CD14-positive monocyte (primary cell): ENCODE measurements at regions not wholly inside any gene's neighbourhood (a gene's known extent, or its start where the extent isn't known, plus 50 kb on each side); places are given as distances from the start of the nearest gene placed in this dataset.

Experiments
- DNase-seq, 3 donors: peaks; one replicate each; pipeline ENCODE4 v3.0.0-alpha.2; 2011 to 2022
- H2AFZ ChIP-seq: 2 replicates; pipeline ENCODE4 v1.6.0; 2012; ENCODE audit warnings: mild to moderate bottlenecking, low read depth, low read length, inconsistent platforms; ENCODE audit not compliant: insufficient read depth, poor library complexity, severe bottlenecking
- H3K27ac ChIP-seq, 2 donors: 1 replicate in 1 of 2; 2 replicates in 1 of 2; pipeline ENCODE4 v1.5.1; 2012 to 2013; ENCODE audit warnings: low read length in 2 of 2, control low read depth in 1 of 2, inconsistent platforms in 1 of 2, low read depth in 1 of 2, mild to moderate bottlenecking in 1 of 2
- H3K27me3 ChIP-seq, 2 donors: one replicate each; pipeline versions ENCODE4 v1.6.0 to v1.6.1; 2011 to 2013; ENCODE audit warnings: low read length in 2 of 2; ENCODE audit not compliant: control insufficient read depth in 2 of 2, insufficient read depth in 2 of 2
- H3K36me3 ChIP-seq, 2 donors: replicated peaks in 1 of 2; 1 replicate in 1 of 2; 2 replicates in 1 of 2; pipeline versions ENCODE4 v1.5.1 to v1.6.1; 2012 to 2013; ENCODE audit warnings: low read length in 2 of 2, control low read depth in 1 of 2, inconsistent platforms in 1 of 2, mild to moderate bottlenecking in 1 of 2; ENCODE audit not compliant: insufficient read depth in 2 of 2, control insufficient read depth in 1 of 2
- H3K4me1 ChIP-seq, 2 donors: 1 replicate in 1 of 2; 2 replicates in 1 of 2; pipeline versions ENCODE4 v1.5.1 to v1.6.1; 2012 to 2013; ENCODE audit warnings: low read length in 2 of 2, control low read depth in 1 of 2, inconsistent platforms in 1 of 2, mild to moderate bottlenecking in 1 of 2, moderate library complexity in 1 of 2; ENCODE audit not compliant: insufficient read depth in 2 of 2, control insufficient read depth in 1 of 2
- H3K4me2 ChIP-seq: replicated peaks from 2 replicates; pipeline ENCODE3; 2012; ENCODE audit warnings: low read length, moderate library complexity, mild to moderate bottlenecking; ENCODE audit not compliant: poor library complexity, severe bottlenecking; ENCODE audit errors: extremely low read depth
- H3K4me3 ChIP-seq, 3 experiments: fragments of 200-600 bp in 1 of 3; sonication (generic) in 1 of 3; replicated peaks in 1 of 3; 1 replicate in 2 of 3; 2 replicates in 1 of 3; pipeline ENCODE4 v1.5.1; 2011 to 2013; ENCODE audit warnings: low read length in 3 of 3, mild to moderate bottlenecking in 3 of 3, control low read depth in 2 of 3, low read depth in 2 of 3, inconsistent platforms in 1 of 3, moderate library complexity in 1 of 3
- H3K79me2 ChIP-seq: 2 replicates; pipeline ENCODE4 v1.6.0; 2012; ENCODE audit warnings: mild to moderate bottlenecking, control low read depth, inconsistent platforms, low read length, moderate library complexity; ENCODE audit not compliant: insufficient read depth
- H3K9ac ChIP-seq: 2 replicates; pipeline ENCODE4 v1.6.0; 2017; ENCODE audit warnings: low read length, mild to moderate bottlenecking; ENCODE audit not compliant: insufficient read depth, poor library complexity, severe bottlenecking
- H3K9me3 ChIP-seq, 2 donors: replicated peaks in 1 of 2; 1 replicate in 1 of 2; 2 replicates in 1 of 2; pipeline versions ENCODE4 v1.5.1 to v1.6.1; 2012 to 2013; ENCODE audit warnings: low read length in 2 of 2, control low read depth in 1 of 2; ENCODE audit not compliant: control insufficient read depth in 1 of 2, insufficient read depth in 1 of 2
- H4K20me1 ChIP-seq: 2 replicates; pipeline ENCODE4 v1.6.0; 2012; ENCODE audit warnings: mild to moderate bottlenecking, low read length, control low read depth, moderate library complexity; ENCODE audit not compliant: insufficient read depth
- H3K27ac Mint-ChIP-seq, 7 donors: one replicate each; pipeline ENCODE4 v1.8.0; 2020; ENCODE audit warnings: mild to moderate bottlenecking in 7 of 7, mixed read lengths in 7 of 7, moderate library complexity in 6 of 7, inconsistent platforms in 2 of 7
- H3K27me3 Mint-ChIP-seq, 3 donors: one replicate each; pipeline ENCODE4 v1.8.0; 2021 to 2022; ENCODE audit warnings: low read depth in 3 of 3, mild to moderate bottlenecking in 3 of 3, mixed read lengths in 3 of 3, moderate library complexity in 3 of 3, inconsistent platforms in 1 of 3
- H3K36me3 Mint-ChIP-seq, 2 donors: one replicate each; pipeline ENCODE4 v1.8.0; 2020; ENCODE audit warnings: mixed read lengths in 2 of 2, inconsistent platforms in 1 of 2, mild to moderate bottlenecking in 1 of 2
- H3K4me1 Mint-ChIP-seq: one replicate; pipeline ENCODE4 v1.8.0; 2020; ENCODE audit warnings: mild to moderate bottlenecking, mixed read lengths
- H3K4me3 Mint-ChIP-seq, 2 donors: one replicate each; pipeline ENCODE4 v1.8.0; 2020; ENCODE audit warnings: mild to moderate bottlenecking in 2 of 2, mixed read lengths in 2 of 2, moderate library complexity in 1 of 2
- H3K9me3 Mint-ChIP-seq, 7 donors: one replicate each; pipeline ENCODE4 v1.8.0; 2020 to 2022; ENCODE audit warnings: mixed read lengths in 7 of 7, mild to moderate bottlenecking in 6 of 7, moderate library complexity in 6 of 7, inconsistent platforms in 2 of 7
- CTCF ChIP-seq: fragments of 200-600 bp; IDR thresholded peaks from one replicate; pipeline ENCODE4 v1.8.0; 2022; ENCODE audit warnings: antibody characterized with exemption, mild to moderate bottlenecking
- WGBS: methylation state at CpG from one replicate; pipeline ENCODE4 v1.1.5; 2013; ENCODE audit warnings: missing lambda C conversion rate; ENCODE audit not compliant: insufficient coverage; 5-methylcytosine and 5-hydroxymethylcytosine counted together
- intact Hi-C, 2 donors: fragments of 100-400 bp; cut with micrococcal nuclease; formaldehyde crosslinking; loops; one replicate each; pipeline versions ENCODE4 v1.15.0 to v1.15.1; 2023

- Histone ChIP-seq H3K79me2 (no peaks in the 10 kb centered on the region), H3K27ac (no peak overlapping the region), H3K4me1 (no peaks in the 10 kb centered on the region), H3K4me2 (no peak overlapping the region), H4K20me1 (no peaks in the 10 kb centered on the region), H3K9ac (no peak overlapping the region), H3K36me3 (no peaks in the 10 kb centered on the region), H3K27me3 (no peaks in the 10 kb centered on the region), H3K4me3 (no peak overlapping the region), H2AFZ (no peak overlapping the region), H3K9me3 (no peaks in the 10 kb centered on the region)
- Mint-ChIP-seq H3K4me1 (no peaks in the 10 kb centered on the region), H3K27ac (no peak overlapping the region), H3K36me3 (no peaks in the 10 kb centered on the region), H3K27me3 (no peaks in the 10 kb centered on the region), H3K4me3 (no peak overlapping the region), H3K9me3 (peaks cover 0 to 6% (median 0%) of the 10 kb centered on the region in 7 donors)
- no peak for DNase-seq
- intact Hi-C loops: no loop called here
- TF ChIP-seq CTCF: no peak
Measured at GRCh38 chr5:40071870-40072269, 607.8 kb upstream of the PTGER4 start.

GRCh38 chr5:40066616-40067015, 613.1 kb upstream of the PTGER4 start:
- intact Hi-C loops: no loop called here
- Histone ChIP-seq H3K36me3 (no peaks in the 10 kb centered on the region), H3K9me3 (no peaks in the 10 kb centered on the region), H3K4me1 (no peaks in the 10 kb centered on the region), H3K27ac (no peak overlapping the region), H3K4me3 (no peak overlapping the region), H4K20me1 (no peaks in the 10 kb centered on the region), H2AFZ (no peak overlapping the region), H3K4me2 (no peak overlapping the region), H3K79me2 (no peaks in the 10 kb centered on the region), H3K9ac (no peak overlapping the region), H3K27me3 (no peaks in the 10 kb centered on the region)
- 97% methylated on average over 20 of the region's 22 CpGs for WGBS
- TF ChIP-seq CTCF: no peak
- H3K4me3 Mint-ChIP-seq: no peak overlapping the region
- no peaks in the 10 kb centered on the region for H3K36me3 Mint-ChIP-seq
- no peak for DNase-seq
- no peaks in the 10 kb centered on the region for H3K27me3 Mint-ChIP-seq
- H3K4me1 Mint-ChIP-seq: no peaks in the 10 kb centered on the region
- no peak overlapping the region for H3K27ac Mint-ChIP-seq
- H3K9me3 Mint-ChIP-seq: peaks cover 0 to 11% (median 0%) of the 10 kb centered on the region in 7 donors
